ENCODE measurements at regions not wholly inside any gene's neighbourhood (a gene's known extent, or its start where the extent isn't known, plus 50 kb on each side); places are given as distances from the start of the nearest gene placed in this dataset.

GRCh38 chrX:69046996-69047490, 118.2 kb downstream of the PJA1 start:
- WGBS (ENCODE audit: insufficient coverage, low coverage, low lambda C conversion rate, missing lambda C conversion rate) = 20% methylated on average over 1 of the region's 1 CpG
- DNase-seq = no peak
- intact Hi-C loops (cut with DNase I) = no loop called here

GRCh38 chrX:69045616-69046345, 119.5 kb downstream of the PJA1 start:
- intact Hi-C loops (cut with DNase I) = no loop called here
- Histone ChIP-seq H3K4me1 (no peaks in the 10 kb centered on the region), H3K27me3 (no peaks in the 10 kb centered on the region), H3K4me3 (no peak overlapping the region), H3K9me3 (no peaks in the 10 kb centered on the region), H3K36me3 (no peaks in the 10 kb centered on the region), H3K27ac (no peak overlapping the region)
- ATAC-seq (no peak), DNase-seq (no peak)
- TF ChIP-seq POLR2A (IDR thresholded peaks at IDR 0.05) (no peak), CTCF (IDR thresholded peaks at IDR 0.05) (no peak)
- 62% methylated on average over 2 of the region's 2 CpGs for WGBS (ENCODE audit: insufficient coverage, low coverage, low lambda C conversion rate, missing lambda C conversion rate)

More at GRCh38 chrX:69046996-69047490, 118.2 kb downstream of the PJA1 start:
- no peak for ATAC-seq
- Histone ChIP-seq H3K36me3 (no peaks in the 10 kb centered on the region), H3K4me1 (no peaks in the 10 kb centered on the region), H3K9me3 (no peaks in the 10 kb centered on the region), H3K4me3 (no peak overlapping the region), H3K27me3 (no peaks in the 10 kb centered on the region), H3K27ac (no peak overlapping the region)
- TF ChIP-seq CTCF (IDR thresholded peaks at IDR 0.05) (no peak), POLR2A (IDR thresholded peaks at IDR 0.05) (no peak)

GRCh38 chrX:69038816-69039215, 126.4 kb downstream of the PJA1 start:
- TF ChIP-seq POLR2A (IDR thresholded peaks at IDR 0.05) (no peak), CTCF (IDR thresholded peaks at IDR 0.05) (no peak)
- DNase-seq = no peak

GRCh38 chrX:69038188-69038587, 127.1 kb downstream of the PJA1 start:
- Histone ChIP-seq H3K36me3 (no peaks in the 10 kb centered on the region), H3K4me3 (no peak overlapping the region), H3K27me3 (no peaks in the 10 kb centered on the region), H3K27ac (no peak overlapping the region), H3K9me3 (no peaks in the 10 kb centered on the region), H3K4me1 (no peaks in the 10 kb centered on the region)
- ATAC-seq (no peak), DNase-seq (no peak)
- WGBS (ENCODE audit: insufficient coverage, low coverage, low lambda C conversion rate, missing lambda C conversion rate) = 41% methylated on average over 6 of the region's 6 CpGs
- TF ChIP-seq CTCF (IDR thresholded peaks at IDR 0.05) = no peak
- TF ChIP-seq POLR2A (IDR thresholded peaks at IDR 0.05) = no peak
- intact Hi-C loops (cut with DNase I) = no loop called here

More at GRCh38 chrX:69038816-69039215, 126.4 kb downstream of the PJA1 start:
- intact Hi-C loops (cut with DNase I) = no loop called here
- H3K27me3 ChIP-seq = no peaks in the 10 kb centered on the region
- no peaks in the 10 kb centered on the region for H3K4me1 ChIP-seq
- H3K36me3 ChIP-seq = no peaks in the 10 kb centered on the region
- WGBS (ENCODE audit: insufficient coverage, low coverage, low lambda C conversion rate, missing lambda C conversion rate) = 67% methylated on average over 1 of the region's 1 CpG
- H3K9me3 ChIP-seq = no peaks in the 10 kb centered on the region
- ATAC-seq = no peak
- H3K4me3 ChIP-seq = no peak overlapping the region
- H3K27ac ChIP-seq = no peak overlapping the region
